Natural killer cell (primary cell): ENCODE measurements at regions not wholly inside any gene's neighbourhood (a gene's known extent, or its start where the extent isn't known, plus 50 kb on each side); places are given as distances from the start of the nearest gene placed in this dataset.

Experiments
- ATAC-seq, 3 donors: fragments of 150-1000 bp in 2 of 3; fragments of 200-7000 bp in 1 of 3; cut with Tn5 transposase; 1 replicate in 1 of 3; 2 replicates in 2 of 3; pipeline ENCODE4 v1.10.0; 2021; ENCODE audit warnings: mild to moderate bottlenecking in 2 of 3, moderate library complexity in 2 of 3
- DNase-seq, 2 donors: peaks; one replicate each; pipeline versions ENCODE4 v3.0.0 to v3.0.0-alpha.2; 2013 to 2021; ENCODE audit warnings: mixed read lengths in 1 of 2
- H3K27ac ChIP-seq: one replicate; pipeline ENCODE4 v1.5.1; 2013; ENCODE audit warnings: mild to moderate bottlenecking, low read length
- H3K27me3 ChIP-seq: one replicate; pipeline ENCODE4 v1.6.1; 2013; ENCODE audit warnings: low read length; ENCODE audit not compliant: control insufficient read depth, insufficient read depth
- H3K36me3 ChIP-seq: one replicate; pipeline ENCODE4 v1.6.1; 2013; ENCODE audit warnings: low read length; ENCODE audit not compliant: control insufficient read depth, insufficient read depth
- H3K4me1 ChIP-seq: one replicate; pipeline ENCODE4 v1.6.1; 2013; ENCODE audit warnings: low read length; ENCODE audit not compliant: control insufficient read depth, insufficient read depth
- H3K4me3 ChIP-seq: one replicate; pipeline ENCODE4 v1.5.1; 2013; ENCODE audit warnings: low read length
- H3K9me3 ChIP-seq: one replicate; pipeline ENCODE4 v1.6.1; 2013; ENCODE audit warnings: low read length; ENCODE audit not compliant: control insufficient read depth, insufficient read depth
- H3K27ac Mint-ChIP-seq, 2 donors: one replicate each; pipeline ENCODE4 v1.8.0; 2022; ENCODE audit warnings: mild to moderate bottlenecking in 2 of 2, mixed read lengths in 2 of 2, moderate library complexity in 1 of 2
- H3K27me3 Mint-ChIP-seq, 2 donors: one replicate each; pipeline ENCODE4 v1.8.0; 2022; ENCODE audit warnings: low read depth in 2 of 2, mixed read lengths in 2 of 2
- H3K36me3 Mint-ChIP-seq: one replicate; pipeline ENCODE4 v1.8.0; 2022; ENCODE audit warnings: mixed read lengths
- H3K4me1 Mint-ChIP-seq, 2 donors: one replicate each; pipeline ENCODE4 v1.8.0; 2022; ENCODE audit warnings: mixed read lengths in 2 of 2
- H3K4me3 Mint-ChIP-seq: one replicate; pipeline ENCODE4 v1.8.0; 2022; ENCODE audit warnings: mild to moderate bottlenecking, moderate library complexity, mixed read lengths
- H3K9me3 Mint-ChIP-seq, 2 donors: one replicate each; pipeline ENCODE4 v1.8.0; 2022; ENCODE audit warnings: mixed read lengths in 2 of 2
- CTCF ChIP-seq: fragments of 200-600 bp; IDR thresholded peaks from one replicate; pipeline ENCODE4 v1.8.0; 2022; ENCODE audit warnings: antibody characterized with exemption
- WGBS: methylation state at CpG from one replicate; pipeline ENCODE4 v1.1.7; 2013; ENCODE audit warnings: missing lambda C conversion rate; ENCODE audit not compliant: insufficient coverage; 5-methylcytosine and 5-hydroxymethylcytosine counted together
- intact Hi-C: fragments of 100-400 bp; cut with micrococcal nuclease; formaldehyde crosslinking; loops from one replicate; pipeline ENCODE4 v1.14.2; 2022

GRCh38 chr11:81573367-81573766, 1160.3 kb downstream of the FAM181B start:
- WGBS = 57% methylated on average over 1 of the region's 1 CpG
- no peak overlapping the region for H3K4me3 ChIP-seq
- Mint-ChIP-seq H3K36me3 (no peaks in the 10 kb centered on the region), H3K9me3 (peaks cover 3 to 5% of the 10 kb centered on the region in 2 donors), H3K27ac (no peak overlapping the region), H3K27me3 (no peaks in the 10 kb centered on the region), H3K4me3 (no peak overlapping the region), H3K4me1 (no peaks in the 10 kb centered on the region)
- no peaks in the 10 kb centered on the region for H3K36me3 ChIP-seq
- no peaks in the 10 kb centered on the region for H3K27me3 ChIP-seq
- intact Hi-C loops = no loop called here
- no peaks in the 10 kb centered on the region for H3K4me1 ChIP-seq
- no peaks in the 10 kb centered on the region for H3K9me3 ChIP-seq
- TF ChIP-seq CTCF = no peak
- DNase-seq (no peak), ATAC-seq (no peak)
- H3K27ac ChIP-seq = no peak overlapping the region

- WGBS = 83% methylated on average over 1 of the region's 2 CpGs
- H3K4me3 ChIP-seq = no peak overlapping the region
- intact Hi-C loops = no loop called here
- H3K27ac ChIP-seq = no peak overlapping the region
- Mint-ChIP-seq H3K27me3 (no peaks in the 10 kb centered on the region), H3K4me1 (no peaks in the 10 kb centered on the region), H3K27ac (no peak overlapping the region), H3K36me3 (no peaks in the 10 kb centered on the region), H3K4me3 (no peak overlapping the region), H3K9me3 (peaks cover 8 to 9% of the 10 kb centered on the region in 2 donors)
- H3K9me3 ChIP-seq = no peaks in the 10 kb centered on the region
- no peak for TF ChIP-seq CTCF
- H3K36me3 ChIP-seq = no peaks in the 10 kb centered on the region
- ATAC-seq (no peak), DNase-seq (no peak)
- H3K27me3 ChIP-seq = no peaks in the 10 kb centered on the region
- H3K4me1 ChIP-seq = no peaks in the 10 kb centered on the region
Measured at GRCh38 chr11:81570669-81571068, 1163.0 kb downstream of the FAM181B start.

- Mint-ChIP-seq H3K4me1 (no peaks in the 10 kb centered on the region), H3K27me3 (no peaks in the 10 kb centered on the region), H3K4me3 (no peak overlapping the region), H3K36me3 (no peaks in the 10 kb centered on the region), H3K9me3 (peaks cover 13 to 14% of the 10 kb centered on the region in 2 donors), H3K27ac (no peak overlapping the region)
- H3K4me3 ChIP-seq = no peak overlapping the region
- no peak for TF ChIP-seq CTCF
- no peaks in the 10 kb centered on the region for H3K36me3 ChIP-seq
- ATAC-seq (no peak), DNase-seq (no peak)
- intact Hi-C loops = no loop called here
- no peaks in the 10 kb centered on the region for H3K4me1 ChIP-seq
- H3K27me3 ChIP-seq = no peaks in the 10 kb centered on the region
- H3K9me3 ChIP-seq = no peaks in the 10 kb centered on the region
- WGBS = no CpG with 5 or more reads among the region's 1 CpG
- no peak overlapping the region for H3K27ac ChIP-seq
Measured at GRCh38 chr11:81569999-81570398, 1163.7 kb downstream of the FAM181B start.

- Mint-ChIP-seq H3K27ac (no peak overlapping the region), H3K9me3 (peaks cover 12 to 13% of the 10 kb centered on the region in 2 donors), H3K4me1 (no peaks in the 10 kb centered on the region), H3K36me3 (no peaks in the 10 kb centered on the region), H3K4me3 (no peak overlapping the region), H3K27me3 (no peaks in the 10 kb centered on the region)
- Histone ChIP-seq H3K4me1 (no peaks in the 10 kb centered on the region), H3K36me3 (no peaks in the 10 kb centered on the region), H3K9me3 (no peaks in the 10 kb centered on the region), H3K27me3 (no peaks in the 10 kb centered on the region), H3K27ac (no peak overlapping the region), H3K4me3 (no peak overlapping the region)
- ATAC-seq = no peak
- no peak for DNase-seq
- intact Hi-C loops = no loop called here
- no peak for TF ChIP-seq CTCF
Measured at GRCh38 chr11:81568918-81569317, 1164.7 kb downstream of the FAM181B start.
